C4-2B (cell line): ENCODE measurements at regions not wholly inside any gene's neighbourhood (a gene's known extent, or its start where the extent isn't known, plus 50 kb on each side); places are given as distances from the start of the nearest gene placed in this dataset.

ENCODE experiments used
- ZFX ChIP-seq: fragments of 450-650 bp; IDR thresholded peaks from 2 replicates; pipeline ENCODE4 v1.6.1; 2017
- TF ChIP-seq, protein P1 (sequence below): fragments of 450-650 bp; conservative IDR thresholded peaks from 2 replicates; pipeline ENCODE4 v1.5.1; 2017; ENCODE audit warnings: mild to moderate bottlenecking

DNA sequence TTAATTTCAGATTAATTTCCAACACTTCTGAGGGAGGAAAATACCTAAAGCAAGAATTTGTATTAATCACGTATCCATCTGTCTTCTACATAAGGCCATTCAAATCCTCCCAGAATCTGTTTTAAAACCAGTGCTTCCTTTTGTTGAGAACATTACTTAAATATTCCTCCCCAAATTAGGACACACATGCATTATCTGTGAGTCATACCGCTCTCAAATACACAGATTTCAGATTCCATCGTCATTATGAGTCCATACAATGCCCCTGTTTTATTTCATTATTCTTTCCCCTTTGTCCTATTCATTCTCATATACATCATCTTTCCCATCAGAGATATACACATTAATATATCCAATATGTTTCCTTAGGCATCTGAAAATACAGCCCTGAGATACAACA is 57.3 kb upstream of the PRSS12 start:
- TF ChIP-seq, protein P1, sequence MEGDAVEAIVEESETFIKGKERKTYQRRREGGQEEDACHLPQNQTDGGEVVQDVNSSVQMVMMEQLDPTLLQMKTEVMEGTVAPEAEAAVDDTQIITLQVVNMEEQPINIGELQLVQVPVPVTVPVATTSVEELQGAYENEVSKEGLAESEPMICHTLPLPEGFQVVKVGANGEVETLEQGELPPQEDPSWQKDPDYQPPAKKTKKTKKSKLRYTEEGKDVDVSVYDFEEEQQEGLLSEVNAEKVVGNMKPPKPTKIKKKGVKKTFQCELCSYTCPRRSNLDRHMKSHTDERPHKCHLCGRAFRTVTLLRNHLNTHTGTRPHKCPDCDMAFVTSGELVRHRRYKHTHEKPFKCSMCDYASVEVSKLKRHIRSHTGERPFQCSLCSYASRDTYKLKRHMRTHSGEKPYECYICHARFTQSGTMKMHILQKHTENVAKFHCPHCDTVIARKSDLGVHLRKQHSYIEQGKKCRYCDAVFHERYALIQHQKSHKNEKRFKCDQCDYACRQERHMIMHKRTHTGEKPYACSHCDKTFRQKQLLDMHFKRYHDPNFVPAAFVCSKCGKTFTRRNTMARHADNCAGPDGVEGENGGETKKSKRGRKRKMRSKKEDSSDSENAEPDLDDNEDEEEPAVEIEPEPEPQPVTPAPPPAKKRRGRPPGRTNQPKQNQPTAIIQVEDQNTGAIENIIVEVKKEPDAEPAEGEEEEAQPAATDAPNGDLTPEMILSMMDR, result no peak
- no peak for TF ChIP-seq ZFX
